ENCODE measurements at regions not wholly inside any gene's neighbourhood (a gene's known extent, or its start where the extent isn't known, plus 50 kb on each side); places are given as distances from the start of the nearest gene placed in this dataset.
A peak's percentile ranks its signal among the peaks of the same experiment; 100 is the strongest.

DNA sequence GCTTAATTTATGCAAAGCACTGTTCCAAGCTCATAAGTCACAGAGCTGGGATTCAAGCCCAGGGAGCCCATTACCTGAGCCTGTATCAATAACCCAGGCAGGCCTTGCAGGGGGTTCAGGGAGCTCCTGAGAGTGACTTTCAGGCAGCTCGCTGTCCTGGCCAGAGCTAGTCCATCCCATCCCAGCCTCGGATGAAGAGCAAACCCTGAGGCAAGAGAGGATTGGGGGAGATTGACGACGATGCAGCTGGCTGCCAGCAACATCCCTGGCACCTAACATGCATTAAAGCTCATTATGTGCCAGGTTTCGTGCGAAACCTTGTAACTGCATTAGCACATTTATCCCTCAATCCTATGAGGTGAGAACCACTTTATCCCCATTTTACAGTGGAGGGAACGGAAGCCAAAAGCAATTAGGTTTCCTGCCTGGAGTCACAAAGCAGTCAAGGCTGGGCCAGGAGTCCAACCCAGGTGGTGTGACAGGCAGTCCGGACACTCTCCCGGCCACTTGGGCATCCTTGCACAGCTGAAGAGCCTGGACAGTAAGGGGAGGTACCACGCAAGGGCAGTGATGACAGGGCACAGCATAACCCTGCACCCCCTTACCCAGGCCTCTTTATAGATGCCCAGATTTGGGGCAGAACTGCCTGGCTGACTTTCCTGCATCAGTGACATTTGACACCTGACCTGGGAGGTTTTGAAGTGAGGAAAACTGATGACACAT, 129.8 kb upstream of the CHST15 start:
- no peak for DNase-seq
- Mint-ChIP-seq H3K4me1 (peaks cover 1% of the 10 kb centered on the region), H3K9me3 (peaks cover 16% of the 10 kb centered on the region), H3K36me3 (ENCODE audit: low read depth) (no peaks in the 10 kb centered on the region), H3K27ac (no peak overlapping the region), H3K4me3 (no peak overlapping the region), H3K27me3 (ENCODE audit: insufficient read depth) (no peaks in the 10 kb centered on the region)
- Histone ChIP-seq H3K36me3 (ENCODE audit: control insufficient read depth, insufficient read depth, low read length) (no peaks in the 10 kb centered on the region), H3K27me3 (ENCODE audit: control insufficient read depth, insufficient read depth, low read length, poor library complexity, severe bottlenecking) (no peaks in the 10 kb centered on the region), H3K9ac (ENCODE audit: extremely low read depth, low read length, poor library complexity, severe bottlenecking) (no peak overlapping the region), H3K4me1 (ENCODE audit: control insufficient read depth, insufficient read depth, low read length) (no peaks in the 10 kb centered on the region), H3K9me3 (ENCODE audit: control insufficient read depth, low read length) (peaks cover 9% of the 10 kb centered on the region), H3K4me3 (ENCODE audit: low read length) (no peak overlapping the region), H3K27ac (ENCODE audit: low read depth, low read length) (no peak overlapping the region)
- WGBS, 2 experiments (ENCODE audit: insufficient coverage in 1 of 2, insufficient read length in 1 of 2) = 85 to 94% methylated on average over 10 of the region's 10 CpGs
- TF ChIP-seq, protein P1, sequence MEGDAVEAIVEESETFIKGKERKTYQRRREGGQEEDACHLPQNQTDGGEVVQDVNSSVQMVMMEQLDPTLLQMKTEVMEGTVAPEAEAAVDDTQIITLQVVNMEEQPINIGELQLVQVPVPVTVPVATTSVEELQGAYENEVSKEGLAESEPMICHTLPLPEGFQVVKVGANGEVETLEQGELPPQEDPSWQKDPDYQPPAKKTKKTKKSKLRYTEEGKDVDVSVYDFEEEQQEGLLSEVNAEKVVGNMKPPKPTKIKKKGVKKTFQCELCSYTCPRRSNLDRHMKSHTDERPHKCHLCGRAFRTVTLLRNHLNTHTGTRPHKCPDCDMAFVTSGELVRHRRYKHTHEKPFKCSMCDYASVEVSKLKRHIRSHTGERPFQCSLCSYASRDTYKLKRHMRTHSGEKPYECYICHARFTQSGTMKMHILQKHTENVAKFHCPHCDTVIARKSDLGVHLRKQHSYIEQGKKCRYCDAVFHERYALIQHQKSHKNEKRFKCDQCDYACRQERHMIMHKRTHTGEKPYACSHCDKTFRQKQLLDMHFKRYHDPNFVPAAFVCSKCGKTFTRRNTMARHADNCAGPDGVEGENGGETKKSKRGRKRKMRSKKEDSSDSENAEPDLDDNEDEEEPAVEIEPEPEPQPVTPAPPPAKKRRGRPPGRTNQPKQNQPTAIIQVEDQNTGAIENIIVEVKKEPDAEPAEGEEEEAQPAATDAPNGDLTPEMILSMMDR (conservative IDR thresholded peaks at IDR 0.05) = no peak

DNA sequence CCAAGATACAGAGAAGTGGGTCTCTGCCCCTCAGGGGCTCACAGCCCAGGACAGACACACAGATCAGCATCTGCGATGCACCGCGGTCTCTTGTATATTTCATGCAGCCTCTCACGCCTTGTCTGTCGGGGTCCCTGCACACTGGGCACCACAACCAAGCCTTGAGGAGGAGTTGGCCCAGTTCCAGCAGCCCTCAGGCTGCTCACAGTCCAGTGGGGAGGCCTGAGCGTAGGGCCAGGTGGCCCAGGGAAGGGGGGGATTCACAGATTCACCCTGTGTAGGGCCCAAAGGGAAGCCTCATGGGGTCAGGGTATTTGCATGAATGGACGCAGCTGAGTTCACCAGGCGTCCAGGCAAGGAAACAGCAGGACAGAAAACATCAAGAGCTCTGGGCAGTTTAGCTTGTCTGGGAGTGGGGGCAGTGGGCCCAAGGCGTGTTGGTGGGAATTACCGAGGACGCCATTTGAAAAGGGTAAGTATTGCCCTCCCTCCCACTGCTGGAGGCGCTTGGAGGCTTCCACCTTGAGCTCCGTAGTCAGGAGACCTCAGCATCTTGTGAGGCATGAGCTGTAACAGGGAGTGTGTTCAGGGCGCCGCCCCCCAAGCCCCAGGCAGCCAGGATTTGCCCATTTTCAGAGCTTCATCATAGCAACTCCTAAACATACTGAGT, 129.1 kb upstream of the CHST15 start:
- H3K36me3 Mint-ChIP-seq (ENCODE audit: low read depth) = no peaks in the 10 kb centered on the region
- no peak overlapping the region for H3K4me3 ChIP-seq (ENCODE audit: low read length)
- no peak overlapping the region for H3K27ac Mint-ChIP-seq
- H3K9me3 Mint-ChIP-seq = peaks cover 9% of the 10 kb centered on the region
- no peak for DNase-seq
- H3K27ac ChIP-seq (ENCODE audit: low read depth, low read length) = no peak overlapping the region
- H3K9ac ChIP-seq (ENCODE audit: extremely low read depth, low read length, poor library complexity, severe bottlenecking) = no peak overlapping the region
- peaks cover 1% of the 10 kb centered on the region for H3K4me1 Mint-ChIP-seq
- peaks cover 7% of the 10 kb centered on the region for H3K9me3 ChIP-seq (ENCODE audit: control insufficient read depth, low read length)
- TF ChIP-seq, protein P1 (conservative IDR thresholded peaks at IDR 0.05) = no peak
- H3K4me3 Mint-ChIP-seq = no peak overlapping the region
- no peaks in the 10 kb centered on the region for H3K27me3 ChIP-seq (ENCODE audit: control insufficient read depth, insufficient read depth, low read length, poor library complexity, severe bottlenecking)
- H3K27me3 Mint-ChIP-seq (ENCODE audit: insufficient read depth) = no peaks in the 10 kb centered on the region
- WGBS, 2 experiments (ENCODE audit: insufficient coverage in 1 of 2, insufficient read length in 1 of 2) = 89 to 93% methylated on average over 8 to 15 of the region's 15 CpGs
- H3K4me1 ChIP-seq (ENCODE audit: control insufficient read depth, insufficient read depth, low read length) = no peaks in the 10 kb centered on the region
- H3K36me3 ChIP-seq (ENCODE audit: control insufficient read depth, insufficient read depth, low read length) = no peaks in the 10 kb centered on the region

DNA sequence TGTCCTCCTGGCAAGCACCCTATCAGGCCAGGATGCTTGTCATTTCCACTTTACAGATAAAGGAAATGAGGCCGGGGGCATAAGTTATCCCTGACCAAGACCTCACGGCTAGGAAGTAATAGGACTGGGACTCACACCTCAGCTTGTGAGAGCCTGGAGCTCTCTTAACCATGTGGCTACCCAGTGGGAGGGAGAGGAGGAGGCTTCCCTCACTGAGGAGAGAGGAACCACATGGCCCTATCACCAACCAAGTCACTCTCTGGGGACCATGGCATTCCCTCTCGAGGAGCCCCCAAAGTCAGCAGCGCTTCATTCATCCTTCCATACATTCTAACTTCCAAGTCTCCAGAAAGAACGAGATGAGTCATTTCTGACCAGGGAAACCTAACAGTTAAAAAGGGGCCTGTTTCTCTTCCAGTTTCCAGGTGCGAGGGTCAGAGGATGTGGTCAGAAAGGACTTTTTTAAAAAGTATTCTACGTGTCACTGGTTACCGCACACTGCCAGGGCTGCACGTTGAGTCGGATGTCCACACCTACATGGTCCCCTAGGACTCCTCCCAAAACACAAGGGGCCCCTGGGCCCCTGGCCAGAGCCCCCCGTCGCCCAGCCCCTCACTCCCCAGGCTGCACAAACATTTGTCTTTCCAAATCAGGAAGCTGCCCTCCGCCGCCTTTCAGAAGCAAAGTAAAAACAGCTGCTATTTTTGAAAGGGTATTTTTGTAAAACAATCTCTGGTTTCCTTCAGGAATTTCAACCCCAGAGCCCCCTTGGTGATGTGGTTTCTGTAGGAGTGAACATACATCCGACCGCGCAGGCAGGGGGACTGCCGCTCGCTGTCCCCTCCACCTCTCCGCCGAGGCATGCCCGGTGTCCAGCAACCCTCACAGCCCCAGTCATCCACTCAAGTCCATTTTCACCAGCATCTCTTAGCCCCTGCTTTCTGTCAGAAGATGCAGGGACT, 128.2 kb upstream of the CHST15 start:
- no peaks in the 10 kb centered on the region for H3K27me3 ChIP-seq (ENCODE audit: control insufficient read depth, insufficient read depth, low read length, poor library complexity, severe bottlenecking)
- TF ChIP-seq, protein P1 (conservative IDR thresholded peaks at IDR 0.05) = no peak
- no peak overlapping the region for H3K27ac Mint-ChIP-seq
- no peak overlapping the region for H3K27ac ChIP-seq (ENCODE audit: low read depth, low read length)
- no peak overlapping the region for H3K4me3 ChIP-seq (ENCODE audit: low read length)
- peaks cover 1% of the 10 kb centered on the region for H3K4me1 Mint-ChIP-seq
- H3K27me3 Mint-ChIP-seq (ENCODE audit: insufficient read depth) = no peaks in the 10 kb centered on the region
- no peaks in the 10 kb centered on the region for H3K4me1 ChIP-seq (ENCODE audit: control insufficient read depth, insufficient read depth, low read length)
- peaks cover 1% of the 10 kb centered on the region for H3K9me3 Mint-ChIP-seq
- H3K9ac ChIP-seq (ENCODE audit: extremely low read depth, low read length, poor library complexity, severe bottlenecking) = no peak overlapping the region
- peak; percentile 32 for DNase-seq
- no peaks in the 10 kb centered on the region for H3K36me3 ChIP-seq (ENCODE audit: control insufficient read depth, insufficient read depth, low read length)
- H3K36me3 Mint-ChIP-seq (ENCODE audit: low read depth) = no peaks in the 10 kb centered on the region
- 90 to 91% methylated on average over 6 to 21 of the region's 22 CpGs for WGBS, 2 experiments (ENCODE audit: insufficient coverage in 1 of 2, insufficient read length in 1 of 2)
- no peaks in the 10 kb centered on the region for H3K9me3 ChIP-seq (ENCODE audit: control insufficient read depth, low read length)
- H3K4me3 Mint-ChIP-seq = no peak overlapping the region
